T-helper 1 cell treated with Interleukin-12 subunit alpha and Interleukin-12 subunit beta and Interleukin-4 antibody, amounts not matched to agents 30 ng/mL and 1 ng/mL, for 36 hours (primary cell): ENCODE measurements at regions not wholly inside any gene's neighbourhood (a gene's known extent, or its start where the extent isn't known, plus 50 kb on each side); places are given as distances from the start of the nearest gene placed in this dataset.

Experiments used
- intact Hi-C: fragments of 100-400 bp; cut with micrococcal nuclease; formaldehyde crosslinking; loops from one replicate; pipeline ENCODE4 v1.15.1; 2024

GRCh38 chr14:71358209-71358931 is 451.1 kb downstream of the PCNX1 start:
- intact Hi-C loops = loop anchor here (2.0 kb wide), 1 partner anchor 62 kb away; no protein-coding TSS in a partner anchor

GRCh38 chr14:71358932-71359421 is 451.7 kb downstream of the PCNX1 start:
- intact Hi-C loops = loop anchor here (2.0 kb wide), 1 partner anchor 62 kb away; no protein-coding TSS in a partner anchor

GRCh38 chr14:71359823-71360222 is 452.6 kb downstream of the PCNX1 start:
- intact Hi-C loops = loop anchor here (2.0 kb wide), 1 partner anchor 63 kb away; no protein-coding TSS in a partner anchor

- intact Hi-C loops = no loop called here
These were observed 454.1 kb downstream of the PCNX1 start for GRCh38 chr14:71361336-71361735.

GRCh38 chr14:71361874-71362273 is 454.6 kb downstream of the PCNX1 start:
- intact Hi-C loops = no loop called here

GRCh38 chr14:71362282-71362681 is 455.0 kb downstream of the PCNX1 start:
- intact Hi-C loops = no loop called here

GRCh38 chr14:71362920-71363584 is 455.8 kb downstream of the PCNX1 start:
- intact Hi-C loops = no loop called here

GRCh38 chr14:71363946-71364925 is 457.0 kb downstream of the PCNX1 start:
- intact Hi-C loops = no loop called here

- intact Hi-C loops = no loop called here
These were observed 458.1 kb downstream of the PCNX1 start for GRCh38 chr14:71365361-71365760.

GRCh38 chr14:71366861-71367260 is 459.6 kb downstream of the PCNX1 start:
- intact Hi-C loops = no loop called here

GRCh38 chr14:71371711-71372396 is 464.6 kb downstream of the PCNX1 start:
- intact Hi-C loops = loop anchor here (2.0 kb wide), 1 partner anchor 27 kb away; no protein-coding TSS in a partner anchor

- intact Hi-C loops = loop anchor here (2.0 kb wide), 1 partner anchor 26 kb away; no protein-coding TSS in a partner anchor
These were observed 465.2 kb downstream of the PCNX1 start for GRCh38 chr14:71372411-71372838.

- intact Hi-C loops = loop anchor here (2.0 kb wide), 1 partner anchor 25 kb away; no protein-coding TSS in a partner anchor
These were observed 466.5 kb downstream of the PCNX1 start for GRCh38 chr14:71373773-71374172.

- intact Hi-C loops = no loop called here
These were observed 467.7 kb downstream of the PCNX1 start for GRCh38 chr14:71374989-71375388.

GRCh38 chr14:71377099-71377498 is 469.8 kb downstream of the PCNX1 start:
- intact Hi-C loops = no loop called here

GRCh38 chr14:71380271-71380670 is 473.0 kb downstream of the PCNX1 start:
- intact Hi-C loops = no loop called here

- intact Hi-C loops = no loop called here
These were observed 474.6 kb downstream of the PCNX1 start for GRCh38 chr14:71381814-71382213.

- intact Hi-C loops = no loop called here
These were observed 475.1 kb downstream of the PCNX1 start for GRCh38 chr14:71382315-71382714.

GRCh38 chr14:71383510-71383909 is 476.3 kb downstream of the PCNX1 start:
- intact Hi-C loops = no loop called here

GRCh38 chr14:71384007-71384845 is 477.0 kb downstream of the PCNX1 start:
- intact Hi-C loops = no loop called here
